ENCODE measurements at regions not wholly inside any gene's neighbourhood (a gene's known extent, or its start where the extent isn't known, plus 50 kb on each side); places are given as distances from the start of the nearest gene placed in this dataset.
A peak's percentile ranks its signal among the peaks of the same experiment; 100 is the strongest.

GRCh38 chr17:15890279-15890892 is 54.5 kb upstream of the ADORA2B start (continued):
- TF ChIP-seq ZNF302 (tag by site-specific recombination; IDR thresholded peaks at IDR 0.05; ENCODE audit: low read depth) (no peak), ZNF423 (tag by site-specific recombination; IDR thresholded peaks at IDR 0.05) (no peak), SETDB1 (IDR thresholded peaks at IDR 0.05; ENCODE audit: insufficient read length, low read length) (no peak), BCL11A (tag by site-specific recombination; IDR thresholded peaks at IDR 0.05; ENCODE audit: low read depth) (no peak), ZNF221 (tag by site-specific recombination; IDR thresholded peaks at IDR 0.05; ENCODE audit: borderline replicate concordance) (no peak), ZNF670 (tag by site-specific recombination; IDR thresholded peaks at IDR 0.05; ENCODE audit: low read depth) (no peak), ZNF266 (tag by site-specific recombination; IDR thresholded peaks at IDR 0.05; ENCODE audit: low read depth) (no peak), ZNF184 (tag by site-specific recombination; IDR thresholded peaks at IDR 0.05) (no peak), ZNF654 (tag by site-specific recombination; IDR thresholded peaks at IDR 0.05; ENCODE audit: low read depth) (peak; percentile 29; the same call in 1 of the 2 replicates), ZIC2 (tag by site-specific recombination; IDR thresholded peaks at IDR 0.05) (no peak), ZNF138 (tag by site-specific recombination; IDR thresholded peaks at IDR 0.05; ENCODE audit: borderline replicate concordance) (no peak), YY2 (tag by site-specific recombination; IDR thresholded peaks at IDR 0.05) (no peak), SCRT2 (tag by site-specific recombination; IDR thresholded peaks at IDR 0.05) (no peak), YY1 (tag by site-specific recombination; IDR thresholded peaks at IDR 0.05) (no peak), ZNF843 (tag by site-specific recombination; IDR thresholded peaks at IDR 0.05) (no peak), ZNF394 (tag by site-specific recombination; IDR thresholded peaks at IDR 0.05; ENCODE audit: borderline replicate concordance) (peak; percentile 92), TSHZ1 (tag by site-specific recombination; IDR thresholded peaks at IDR 0.05; ENCODE audit: borderline replicate concordance) (no peak), ZSCAN5A (tag by site-specific recombination; IDR thresholded peaks at IDR 0.05) (no peak), TRIM28 (IDR thresholded peaks at IDR 0.05; ENCODE audit: borderline replicate concordance, low read length) (no peak), KLF16 (tag by site-specific recombination; IDR thresholded peaks at IDR 0.05) (no peak), KLF1 (tag by site-specific recombination; IDR thresholded peaks at IDR 0.05) (no peak), ZBTB17 (tag by site-specific recombination; IDR thresholded peaks at IDR 0.05) (no peak), PBX3 (CRISPR knock-in tag; IDR thresholded peaks at IDR 0.05) (no peak), ZNF292 (tag by site-specific recombination; IDR thresholded peaks at IDR 0.05; ENCODE audit: borderline replicate concordance, low read depth) (peak; percentile 78; the same call in 1 of the 2 replicates), PRDM4 (tag by site-specific recombination; IDR thresholded peaks at IDR 0.05) (no peak), ZNF580 (tag by site-specific recombination; IDR thresholded peaks at IDR 0.05) (no peak), AEBP2 (tag by site-specific recombination; IDR thresholded peaks at IDR 0.05; ENCODE audit: borderline replicate concordance) (0 out of 2 replicates have a peak, but pooled peaks have one; percentile 34), ZNF169 (tag by site-specific recombination; IDR thresholded peaks at IDR 0.05) (no peak), SP3 (tag by site-specific recombination; IDR thresholded peaks at IDR 0.05) (no peak), ZNF558 (tag by site-specific recombination; IDR thresholded peaks at IDR 0.05) (0 out of 2 replicates have a peak, but pooled peaks have one; percentile 21), MEIS1 (CRISPR knock-in tag; IDR thresholded peaks at IDR 0.05; ENCODE audit: borderline replicate concordance) (no peak)

All from HEK293 (cell line).